Spleen (tissue), 7 donors: ENCODE measurements at regions not wholly inside any gene's neighbourhood (a gene's known extent, or its start where the extent isn't known, plus 50 kb on each side); places are given as distances from the start of the nearest gene placed in this dataset.

ENCODE experiments used
- POLR2A ChIP-seq, 3 donors: fragments of 450-650 bp; IDR thresholded peaks; one replicate each; pipeline ENCODE4 v1.5.1; 2017; ENCODE audit warnings: antibody characterized with exemption in 3 of 3, mild to moderate bottlenecking in 1 of 3
- POLR2AphosphoS5 ChIP-seq, 3 donors: sonication (generic); formaldehyde crosslinking; IDR thresholded peaks; one replicate each; pipeline ENCODE4 v1.5.1; 2017; ENCODE audit warnings: antibody characterized with exemption in 3 of 3
- TF ChIP-seq, protein P1 (sequence below), 11 experiments: fragments of 200-600 bp in 7 of 11; fragments of 450-650 bp in 4 of 11; sonication (generic) in 4 of 11; IDR thresholded peaks in 8 of 11; conservative IDR thresholded peaks in 3 of 11; 1 replicate in 7 of 11; 2 replicates in 4 of 11; pipeline versions ENCODE4 v1.4.0 to v1.8.0; 2016 to 2021; ENCODE audit warnings: antibody characterized with exemption in 11 of 11, inconsistent platforms in 4 of 11, mild to moderate bottlenecking in 1 of 11
- donor health status: DM: no; HTN: no; CAD: no; lungs with moderate emphysema.
- donor health status: DM: no; HTN: no; CAD: no.
- donor health status: DM: no; HTN: no; CAD: no.

DNA sequence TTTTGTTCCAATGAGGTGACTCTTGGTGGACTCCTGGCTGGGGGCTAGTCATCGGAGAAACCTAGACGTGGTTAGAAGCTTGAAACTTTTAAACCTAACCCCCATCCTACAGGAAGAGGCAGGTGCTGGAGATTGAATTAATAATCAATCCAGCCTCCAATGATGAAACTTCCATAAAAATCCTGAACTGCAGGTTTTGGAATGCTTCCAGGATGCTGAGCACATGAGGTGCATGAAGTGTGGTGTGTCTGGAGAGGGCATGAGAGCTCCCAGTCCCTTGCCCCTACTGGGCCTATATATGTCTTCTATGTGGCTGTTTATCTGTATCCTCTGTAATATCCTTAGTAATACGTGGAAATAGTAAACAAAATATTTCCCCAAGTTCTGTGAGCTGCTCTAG, 90.7 kb upstream of the PDHA2 start:
- TF ChIP-seq POLR2AphosphoS5 (IDR thresholded peaks at IDR 0.05) (no peak), POLR2A (IDR thresholded peaks at IDR 0.05) (no peak)
- TF ChIP-seq, protein P1, sequence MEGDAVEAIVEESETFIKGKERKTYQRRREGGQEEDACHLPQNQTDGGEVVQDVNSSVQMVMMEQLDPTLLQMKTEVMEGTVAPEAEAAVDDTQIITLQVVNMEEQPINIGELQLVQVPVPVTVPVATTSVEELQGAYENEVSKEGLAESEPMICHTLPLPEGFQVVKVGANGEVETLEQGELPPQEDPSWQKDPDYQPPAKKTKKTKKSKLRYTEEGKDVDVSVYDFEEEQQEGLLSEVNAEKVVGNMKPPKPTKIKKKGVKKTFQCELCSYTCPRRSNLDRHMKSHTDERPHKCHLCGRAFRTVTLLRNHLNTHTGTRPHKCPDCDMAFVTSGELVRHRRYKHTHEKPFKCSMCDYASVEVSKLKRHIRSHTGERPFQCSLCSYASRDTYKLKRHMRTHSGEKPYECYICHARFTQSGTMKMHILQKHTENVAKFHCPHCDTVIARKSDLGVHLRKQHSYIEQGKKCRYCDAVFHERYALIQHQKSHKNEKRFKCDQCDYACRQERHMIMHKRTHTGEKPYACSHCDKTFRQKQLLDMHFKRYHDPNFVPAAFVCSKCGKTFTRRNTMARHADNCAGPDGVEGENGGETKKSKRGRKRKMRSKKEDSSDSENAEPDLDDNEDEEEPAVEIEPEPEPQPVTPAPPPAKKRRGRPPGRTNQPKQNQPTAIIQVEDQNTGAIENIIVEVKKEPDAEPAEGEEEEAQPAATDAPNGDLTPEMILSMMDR (IDR thresholded peaks at IDR 0.05 in 8 of 11, conservative IDR thresholded peaks at IDR 0.05 in 3 of 11), result no peak
